Left lung (tissue), 4 donors: ENCODE measurements at regions not wholly inside any gene's neighbourhood (a gene's known extent, or its start where the extent isn't known, plus 50 kb on each side); places are given as distances from the start of the nearest gene placed in this dataset.
"Not testable (repeated sequence)": the region's sequence is repeated elsewhere in the genome, so short reads cannot be mapped to it uniquely, and the experiment has no call there.

Experiments used
- ATAC-seq: fragments of 200-7000 bp; cut with Tn5 transposase; one replicate; pipeline ENCODE4 v1.9.1; 2020; ENCODE audit warnings: moderate library complexity
- DNase-seq, 4 donors: peaks; one replicate each; pipeline ENCODE4 v3.0.0-alpha.2; 2013 to 2020
- H3K27ac ChIP-seq, 2 donors: fragments of 200-600 bp; sonication (generic) in 1 of 2; one replicate each; pipeline versions ENCODE4 v1.5.0 to v1.8.0; 2020 to 2021
- H3K27me3 ChIP-seq, 2 donors: fragments of 200-600 bp; sonication (generic) in 1 of 2; one replicate each; pipeline versions ENCODE4 v1.5.0 to v1.8.0; 2020 to 2021
- H3K36me3 ChIP-seq, 2 donors: fragments of 200-600 bp; sonication (generic) in 1 of 2; one replicate each; pipeline versions ENCODE4 v1.5.0 to v1.8.0; 2020 to 2021
- H3K4me1 ChIP-seq, 2 donors: fragments of 200-600 bp; one replicate each; pipeline ENCODE4 v1.8.0; 2021
- H3K4me3 ChIP-seq, 2 donors: fragments of 200-600 bp; sonication (generic) in 1 of 2; one replicate each; pipeline versions ENCODE4 v1.5.0 to v1.8.0; 2020 to 2021; ENCODE audit warnings: mild to moderate bottlenecking in 1 of 2
- H3K9me3 ChIP-seq, 2 donors: fragments of 200-600 bp; sonication (generic) in 1 of 2; one replicate each; pipeline versions ENCODE4 v1.5.0 to v1.8.0; 2020 to 2021
- CTCF ChIP-seq, 2 donors: fragments of 200-600 bp; sonication (generic) in 1 of 2; IDR thresholded peaks; one replicate each; pipeline versions ENCODE4 v1.5.0 to v1.8.0; 2021; ENCODE audit warnings: antibody characterized with exemption in 2 of 2
- intact Hi-C, 2 donors: fragments of 100-400 bp; cut with DNase I; formaldehyde crosslinking; loops; one replicate each; pipeline versions ENCODE4 v1.11.2 to v1.14.2; 2022
- donor health status: DM: no; HTN: yes; CAD: no.
- donor health status: DM: no; HTN: no; CAD: no.

GRCh38 chr9:65405253-65405652 lies 120.2 kb upstream of the FOXD4L5 start:
- intact Hi-C loops, result no loop called here
- H3K9me3 ChIP-seq, result peaks cover 0 to 65% of the 10 kb centered on the region in 2 donors
- H3K4me1 ChIP-seq, result no peaks in the 10 kb centered on the region
- ATAC-seq (no peak), DNase-seq (no peak)
- no peaks in the 10 kb centered on the region for H3K27me3 ChIP-seq
- TF ChIP-seq CTCF (IDR thresholded peaks at IDR 0.05), result no peak
- H3K27ac ChIP-seq, result no peak overlapping the region
- H3K36me3 ChIP-seq, result no peaks in the 10 kb centered on the region
- H3K4me3 ChIP-seq, result no peak overlapping the region

- intact Hi-C loops, result no loop called here
- H3K27me3 ChIP-seq, result no peaks in the 10 kb centered on the region
- H3K9me3 ChIP-seq, result peaks cover 0 to 57% of the 10 kb centered on the region in 2 donors
- DNase-seq (no peak), ATAC-seq (no peak)
- H3K4me1 ChIP-seq, result no peaks in the 10 kb centered on the region
- H3K27ac ChIP-seq, result no peak overlapping the region
- no peak overlapping the region for H3K4me3 ChIP-seq
- no peaks in the 10 kb centered on the region for H3K36me3 ChIP-seq
- TF ChIP-seq CTCF (IDR thresholded peaks at IDR 0.05), result no peak
Observed at GRCh38 chr9:65404232-65405006, 119.4 kb upstream of the FOXD4L5 start.

- H3K27ac ChIP-seq, result no peak overlapping the region
- no peak for ATAC-seq
- H3K36me3 ChIP-seq, result no peaks in the 10 kb centered on the region
- no peak for TF ChIP-seq CTCF (IDR thresholded peaks at IDR 0.05)
- H3K4me3 ChIP-seq, result no peak overlapping the region
- H3K9me3 ChIP-seq, result peaks cover 0 to 54% of the 10 kb centered on the region in 2 donors
- no peak for DNase-seq
- intact Hi-C loops, result no loop called here
- H3K27me3 ChIP-seq, result no peaks in the 10 kb centered on the region
- no peaks in the 10 kb centered on the region for H3K4me1 ChIP-seq
Observed at GRCh38 chr9:65403721-65404120, 118.7 kb upstream of the FOXD4L5 start.

- ATAC-seq, H3K27me3 ChIP-seq, H3K36me3 ChIP-seq, intact Hi-C loops, DNase-seq, H3K27ac ChIP-seq, H3K4me1 ChIP-seq, H3K4me3 ChIP-seq: not testable (repeated sequence)
- peaks cover 0 to 52% of the 10 kb centered on the region in 2 donors for H3K9me3 ChIP-seq
Observed at GRCh38 chr9:65403072-65403471, 118.1 kb upstream of the FOXD4L5 start.

GRCh38 chr9:65402206-65402870 lies 117.3 kb upstream of the FOXD4L5 start:
- not testable (repeated sequence) for ATAC-seq

GRCh38 chr9:65401456-65402045 lies 116.5 kb upstream of the FOXD4L5 start:
- H3K4me3 ChIP-seq, ATAC-seq, H3K27me3 ChIP-seq, H3K27ac ChIP-seq, H3K4me1 ChIP-seq, H3K36me3 ChIP-seq, DNase-seq, intact Hi-C loops: not testable (repeated sequence)
- peaks cover 0 to 51% of the 10 kb centered on the region in 2 donors for H3K9me3 ChIP-seq

More at GRCh38 chr9:65402206-65402870, 117.3 kb upstream of the FOXD4L5 start:
- peak in 1 of 4 donors; percentile 76 for DNase-seq
- H3K4me3 ChIP-seq, H3K27me3 ChIP-seq, intact Hi-C loops, H3K36me3 ChIP-seq, H3K27ac ChIP-seq, H3K4me1 ChIP-seq: not testable (repeated sequence)
- peaks cover 0 to 52% of the 10 kb centered on the region in 2 donors for H3K9me3 ChIP-seq
